Astrocyte of the spinal cord (primary cell): ENCODE measurements at regions not wholly inside any gene's neighbourhood (a gene's known extent, or its start where the extent isn't known, plus 50 kb on each side); places are given as distances from the start of the nearest gene placed in this dataset.
"Not testable (repeated sequence)": the region's sequence is repeated elsewhere in the genome, so short reads cannot be mapped to it uniquely, and the experiment has no call there.

Source experiments
- DNase-seq: peaks from one replicate; pipeline ENCODE4 v3.0.0; 2011; ENCODE audit warnings: low read depth, low spot score
- H3K4me3 ChIP-seq: 2 replicates; pipeline ENCODE4 v1.5.1; 2011; ENCODE audit warnings: low read depth, mild to moderate bottlenecking, low read length, moderate library complexity
- CTCF ChIP-seq: IDR thresholded peaks from 2 replicates; pipeline ENCODE4 v1.5.1; 2012; ENCODE audit warnings: low read depth, mild to moderate bottlenecking, low read length, inconsistent platforms
- in situ Hi-C: cut with HindIII; loops from 2 replicates; pipeline ENCODE4 v1.10.0; 2017; ENCODE audit warnings: low sequenced_read_pairs

- TF ChIP-seq CTCF = no peak
- no peak overlapping the region for H3K4me3 ChIP-seq
- no peak for DNase-seq
- in situ Hi-C loops = no loop called here
These were observed 1000.4 kb downstream of the MAT2B start for GRCh38 chr5:164505791-164506190.

GRCh38 chr5:164518067-164518740 is 1012.8 kb downstream of the MAT2B start:
- in situ Hi-C loops = no loop called here
- no peak for TF ChIP-seq CTCF
- no peak for DNase-seq
- H3K4me3 ChIP-seq = no peak overlapping the region

- in situ Hi-C loops = no loop called here
- no peak for TF ChIP-seq CTCF
- no peak for DNase-seq
- H3K4me3 ChIP-seq = no peak overlapping the region
These were observed 1013.3 kb downstream of the MAT2B start for GRCh38 chr5:164518741-164519080.

GRCh38 chr5:164532235-164532900 is 1026.9 kb downstream of the MAT2B start:
- H3K4me3 ChIP-seq = no peak overlapping the region
- no peak for TF ChIP-seq CTCF
- in situ Hi-C loops = no loop called here
- DNase-seq = no peak

- H3K4me3 ChIP-seq, in situ Hi-C loops, DNase-seq: not testable (repeated sequence)
These were observed 1028.0 kb downstream of the MAT2B start for GRCh38 chr5:164533426-164533825.

- in situ Hi-C loops = no loop called here
- no peak for DNase-seq
- H3K4me3 ChIP-seq = no peak overlapping the region
- no peak for TF ChIP-seq CTCF
These were observed 1034.8 kb downstream of the MAT2B start for GRCh38 chr5:164540174-164540573.

- H3K4me3 ChIP-seq = no peak overlapping the region
- DNase-seq = no peak
- TF ChIP-seq CTCF = no peak
- in situ Hi-C loops = no loop called here
These were observed 1040.1 kb downstream of the MAT2B start for GRCh38 chr5:164545507-164545906.
